HG03159 (cell line): ENCODE measurements at regions not wholly inside any gene's neighbourhood (a gene's known extent, or its start where the extent isn't known, plus 50 kb on each side); places are given as distances from the start of the nearest gene placed in this dataset.

ENCODE experiments used
- ATAC-seq: cut with Tn5 transposase; IDR thresholded peaks from one replicate; pipeline ENCODE4 v1.9.1; 2021; ENCODE audit warnings: mild to moderate bottlenecking, moderate library complexity; ENCODE audit not compliant: unreplicated experiment

DNA sequence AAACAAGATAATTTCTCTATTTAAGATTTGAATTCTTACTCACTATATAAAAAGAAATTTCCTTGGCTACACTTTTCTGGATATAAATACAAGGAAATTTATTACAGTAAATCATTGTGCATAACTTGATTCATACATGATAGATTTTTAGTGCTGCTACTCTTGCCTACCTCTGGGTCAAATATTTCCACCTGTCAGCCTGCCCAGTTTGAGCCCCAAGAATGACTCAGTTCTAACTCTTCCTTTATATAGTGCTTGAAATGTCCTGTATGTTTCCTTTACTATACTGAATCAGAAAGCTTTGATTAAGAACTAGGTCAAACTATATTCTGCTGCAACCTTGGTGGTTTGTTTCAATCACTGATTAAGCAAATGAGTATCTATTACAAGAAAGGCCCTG is 147.4 kb upstream of the FTMT start:
- ATAC-seq = no peak

- no peak for ATAC-seq
These were observed 145.0 kb upstream of the FTMT start for GRCh38 chr5:121706686-121707085.

DNA sequence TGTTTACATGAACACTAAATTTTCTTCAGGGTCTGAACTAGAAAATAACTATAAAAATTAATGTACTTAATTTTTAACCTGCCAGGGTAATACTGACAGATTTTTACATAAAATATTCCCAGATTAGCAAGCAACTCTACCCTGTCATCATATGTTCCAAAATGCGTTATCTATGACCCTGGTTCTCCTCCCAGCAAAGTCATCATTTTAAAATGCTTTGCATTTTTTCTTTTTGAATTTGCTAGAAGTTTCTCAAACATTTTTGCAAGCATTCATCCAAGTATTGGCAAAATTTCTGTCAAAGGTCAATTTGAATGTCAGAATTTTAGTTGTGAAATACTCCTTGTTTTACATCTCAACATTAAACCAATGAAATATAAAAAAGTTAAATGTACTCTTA is 144.5 kb upstream of the FTMT start:
- ATAC-seq = no peak

GRCh38 chr5:121711416-121711815 is 140.3 kb upstream of the FTMT start:
- no peak for ATAC-seq

DNA sequence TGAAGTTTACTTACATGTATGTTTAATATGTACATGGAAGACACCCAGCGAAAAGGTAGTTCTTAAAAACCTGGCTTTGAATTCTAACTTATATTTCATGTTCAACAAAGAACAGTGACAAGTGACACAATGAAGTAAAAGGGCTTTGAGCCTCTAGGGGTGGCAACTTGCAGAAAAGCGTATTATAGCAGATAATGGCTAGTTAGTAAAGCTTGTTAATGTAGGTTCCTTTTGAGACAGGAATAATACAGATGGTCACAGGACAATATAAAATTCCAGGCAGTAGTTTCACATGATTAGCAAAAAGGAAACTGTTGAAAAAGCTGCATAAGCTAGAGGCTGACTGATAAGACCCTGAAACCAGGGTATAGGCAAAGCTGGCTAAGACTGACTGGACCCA is 132.4 kb upstream of the FTMT start:
- ATAC-seq = no peak

GRCh38 chr5:121725450-121725849 is 126.2 kb upstream of the FTMT start:
- no peak for ATAC-seq

DNA sequence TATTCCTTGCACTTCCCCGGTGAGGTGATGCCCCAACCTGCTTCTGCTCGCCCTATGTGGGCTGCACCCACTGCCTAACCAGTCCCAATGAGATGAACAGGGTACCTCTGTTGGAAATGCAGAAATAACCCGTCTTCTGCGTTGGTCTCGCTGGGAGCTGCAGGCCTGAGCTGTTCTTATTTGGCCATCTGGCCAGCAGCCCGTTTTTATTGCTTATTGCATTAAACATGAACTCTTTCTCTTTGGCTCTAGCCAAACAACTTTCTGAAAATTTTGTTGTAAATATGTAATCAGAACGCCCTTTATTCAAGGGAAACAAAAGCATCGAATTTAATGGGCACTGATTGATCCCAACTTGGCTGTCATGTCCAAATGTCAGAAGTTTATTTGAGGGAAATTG is 124.7 kb upstream of the FTMT start:
- no peak for ATAC-seq

- ATAC-seq = no peak
These were observed 120.3 kb upstream of the FTMT start for GRCh38 chr5:121731377-121731776.

DNA sequence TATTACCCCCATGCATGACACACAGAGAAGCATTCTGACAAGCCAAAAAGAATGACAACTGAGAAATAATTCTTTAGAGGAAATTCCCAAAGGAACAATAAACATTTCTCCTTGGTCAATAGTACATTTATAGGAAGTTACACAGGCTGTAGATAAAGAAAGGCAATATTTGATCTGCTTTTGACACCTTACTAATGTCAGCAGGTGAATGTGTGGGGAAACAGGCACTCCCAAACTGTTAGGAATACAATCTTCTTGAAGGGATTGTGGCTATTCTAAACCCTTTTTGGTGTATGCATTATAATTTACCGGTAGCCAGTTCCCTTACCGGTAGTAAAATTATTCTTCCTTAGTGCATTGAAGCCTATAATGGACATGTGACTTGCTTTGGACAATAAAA is 116.1 kb upstream of the FTMT start:
- ATAC-seq = no peak

GRCh38 chr5:121737120-121737519 is 114.6 kb upstream of the FTMT start:
- no peak for ATAC-seq

- ATAC-seq = no peak
These were observed 110.5 kb upstream of the FTMT start for GRCh38 chr5:121741156-121741555.

DNA sequence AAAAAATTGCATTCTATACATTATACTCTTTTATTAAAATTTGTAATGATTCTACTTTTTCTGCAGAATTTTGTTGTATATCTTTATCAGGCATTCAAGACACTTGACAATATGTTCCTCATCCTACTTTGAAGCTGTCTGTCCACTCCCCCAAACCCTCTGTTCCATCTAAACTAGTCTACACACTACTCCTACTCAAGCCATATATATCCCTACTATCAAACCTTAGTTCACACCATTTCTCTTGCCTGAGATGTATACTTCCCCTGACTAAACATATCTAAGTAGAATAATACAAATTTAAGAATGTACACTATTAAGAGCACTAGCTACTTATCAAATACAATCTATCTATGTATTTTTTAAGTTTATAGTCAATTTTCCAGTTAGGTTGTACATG is 107.1 kb upstream of the FTMT start:
- no peak for ATAC-seq

DNA sequence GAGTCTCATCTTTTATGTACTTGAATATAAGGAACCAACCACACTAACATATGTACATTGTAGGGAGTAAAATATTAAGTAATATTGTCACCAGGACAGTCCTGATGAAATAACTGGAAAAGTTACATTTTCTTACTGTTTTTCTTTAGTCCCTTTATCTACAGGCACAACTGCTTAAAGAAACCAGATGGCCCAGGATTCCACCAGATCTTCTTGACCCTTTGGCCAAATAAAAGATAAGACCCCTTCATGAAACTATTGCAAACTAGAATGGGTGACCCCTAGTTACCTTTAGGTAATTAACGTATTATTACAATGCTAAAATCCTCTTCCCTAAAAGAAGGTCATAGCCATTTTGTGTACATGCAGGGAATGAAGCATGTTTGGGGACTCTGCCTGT is 106.3 kb upstream of the FTMT start:
- no peak for ATAC-seq

DNA sequence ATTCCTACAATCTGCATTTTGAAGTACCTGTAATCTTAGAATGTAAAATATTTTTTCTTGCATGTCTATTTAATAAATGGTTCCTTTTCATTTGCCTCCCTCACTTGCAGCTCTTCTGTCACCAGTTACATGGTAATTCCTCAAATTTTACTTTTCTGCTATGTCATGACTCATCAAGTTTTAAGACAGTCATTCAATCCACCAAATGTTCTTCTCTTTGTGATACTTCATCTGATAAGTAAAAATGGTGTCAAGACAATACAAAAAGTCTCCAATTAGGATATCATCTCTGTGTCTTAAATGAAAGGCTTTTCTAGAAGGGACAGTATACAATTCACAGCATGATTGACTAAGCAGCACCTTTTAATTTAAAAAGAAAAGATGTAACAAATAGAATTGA is 104.9 kb upstream of the FTMT start:
- no peak for ATAC-seq

GRCh38 chr5:121748686-121749085 is 103.0 kb upstream of the FTMT start:
- no peak for ATAC-seq

GRCh38 chr5:121752149-121752548 is 99.5 kb upstream of the FTMT start:
- ATAC-seq = no peak

DNA sequence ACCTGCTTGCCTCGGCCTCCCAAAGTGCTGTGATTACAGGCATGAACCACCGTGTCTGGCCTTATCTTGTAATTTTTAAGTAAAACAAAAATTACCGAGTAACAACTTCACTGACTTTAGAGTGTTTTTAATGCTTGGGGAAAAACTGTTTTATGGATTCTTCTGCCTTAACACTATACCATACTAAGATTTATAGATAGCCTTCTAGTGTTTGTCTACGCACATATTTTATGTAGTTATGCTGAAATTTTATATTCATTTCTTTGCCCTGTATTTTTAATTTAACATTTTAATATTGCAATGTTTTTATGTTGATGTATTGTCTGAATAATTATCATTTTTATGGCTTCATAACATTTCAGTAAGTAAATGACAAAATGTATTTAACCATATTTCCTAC is 96.4 kb upstream of the FTMT start:
- ATAC-seq = no peak

- ATAC-seq = no peak
These were observed 93.9 kb upstream of the FTMT start for GRCh38 chr5:121757753-121758152.

DNA sequence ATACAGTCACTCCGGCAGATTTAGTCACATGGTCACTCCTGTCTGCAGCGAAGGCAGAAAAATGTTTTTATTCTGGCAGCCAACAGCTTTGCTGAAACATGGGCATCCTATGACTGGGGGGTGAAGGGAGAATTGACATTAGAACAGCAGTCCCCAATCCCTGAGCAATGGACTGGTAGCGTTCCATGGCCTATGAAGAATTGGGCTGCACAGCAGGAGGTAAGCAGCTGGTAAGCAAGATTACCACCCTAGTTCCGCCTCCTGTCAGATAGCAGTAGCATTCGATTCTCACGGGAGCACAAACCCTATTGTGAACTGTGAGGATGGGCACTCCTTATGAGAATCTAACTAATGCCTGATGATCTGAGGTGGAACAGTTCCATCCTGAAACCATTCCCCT is 93.1 kb upstream of the FTMT start:
- no peak for ATAC-seq

- no peak for ATAC-seq
These were observed 89.3 kb upstream of the FTMT start for GRCh38 chr5:121762426-121762825.

- ATAC-seq = no peak
These were observed 88.0 kb upstream of the FTMT start for GRCh38 chr5:121763665-121764064.

- ATAC-seq = no peak
These were observed 71.3 kb upstream of the FTMT start for GRCh38 chr5:121780406-121780805.

- no peak for ATAC-seq
These were observed 68.0 kb upstream of the FTMT start for GRCh38 chr5:121783700-121784099.

GRCh38 chr5:121793791-121794190 is 57.9 kb upstream of the FTMT start:
- no peak for ATAC-seq
